Urinary bladder (tissue), 3 donors: ENCODE measurements at regions not wholly inside any gene's neighbourhood (a gene's known extent, or its start where the extent isn't known, plus 50 kb on each side); places are given as distances from the start of the nearest gene placed in this dataset.
"Not testable (repeated sequence)": the region's sequence is repeated elsewhere in the genome, so short reads cannot be mapped to it uniquely, and the experiment has no call there.

Experiments
- DNase-seq: peaks from one replicate; pipeline ENCODE4 v3.0.0-alpha.2; 2015; ENCODE audit errors: extremely low spot score
- H3K27ac ChIP-seq: one replicate; pipeline ENCODE4 v1.5.1; 2013; ENCODE audit warnings: low read depth, mild to moderate bottlenecking, moderate library complexity
- H3K36me3 ChIP-seq: one replicate; pipeline ENCODE4 v1.6.1; 2013; ENCODE audit warnings: mild to moderate bottlenecking, moderate library complexity; ENCODE audit not compliant: insufficient read depth
- H3K4me1 ChIP-seq: one replicate; pipeline ENCODE4 v1.6.1; 2013; ENCODE audit warnings: mild to moderate bottlenecking, moderate library complexity; ENCODE audit not compliant: insufficient read depth
- H3K4me3 ChIP-seq: one replicate; pipeline ENCODE4 v1.5.1; 2013; ENCODE audit warnings: low read depth, low read length
- WGBS: extraction: QIAGEN DNeasy Blood & Tissue Kit; methylation state at CpG from one replicate; pipeline ENCODE4 v1.1.7; 2013; 5-methylcytosine and 5-hydroxymethylcytosine counted together
- donor health status: healthy with polysubstance abuse.
- donor health status: healthy.

- not testable (repeated sequence) for H3K4me3 ChIP-seq, H3K27ac ChIP-seq, DNase-seq, H3K4me1 ChIP-seq, H3K36me3 ChIP-seq
- 74% methylated on average over 4 of the region's 4 CpGs for WGBS
These were observed 72.3 kb upstream of the ADORA2B start for GRCh38 chr17:15872677-15873076.

- WGBS, result 84% methylated on average over 7 of the region's 7 CpGs
- DNase-seq, H3K27ac ChIP-seq, H3K36me3 ChIP-seq, H3K4me3 ChIP-seq, H3K4me1 ChIP-seq: not testable (repeated sequence)
These were observed 66.9 kb upstream of the ADORA2B start for GRCh38 chr17:15877882-15878500.

- no peaks in the 10 kb centered on the region for H3K4me1 ChIP-seq
- no peak for DNase-seq
- no peaks in the 10 kb centered on the region for H3K36me3 ChIP-seq
- no peak overlapping the region for H3K27ac ChIP-seq
- 85% methylated on average over 8 of the region's 8 CpGs for WGBS
- H3K4me3 ChIP-seq, result no peak overlapping the region
These were observed 62.7 kb upstream of the ADORA2B start for GRCh38 chr17:15882058-15882720.

- WGBS, result 78% methylated on average over 4 of the region's 4 CpGs
- Histone ChIP-seq H3K27ac (no peak overlapping the region), H3K36me3 (no peaks in the 10 kb centered on the region), H3K4me3 (no peak overlapping the region), H3K4me1 (no peaks in the 10 kb centered on the region)
- no peak for DNase-seq
These were observed 62.2 kb upstream of the ADORA2B start for GRCh38 chr17:15882777-15883176.

- H3K4me1 ChIP-seq, result no peaks in the 10 kb centered on the region
- 92% methylated on average over 8 of the region's 8 CpGs for WGBS
- DNase-seq, result no peak
These were observed 61.3 kb upstream of the ADORA2B start for GRCh38 chr17:15883617-15884111.

GRCh38 chr17:15884731-15885130, 60.2 kb upstream of the ADORA2B start:
- no peak overlapping the region for H3K27ac ChIP-seq
- no peak for DNase-seq
- no peaks in the 10 kb centered on the region for H3K36me3 ChIP-seq
- no peak overlapping the region for H3K4me3 ChIP-seq
- 88% methylated on average over 4 of the region's 4 CpGs for WGBS
- no peaks in the 10 kb centered on the region for H3K4me1 ChIP-seq

More at GRCh38 chr17:15883617-15884111, 61.3 kb upstream of the ADORA2B start:
- H3K4me3 ChIP-seq, result no peak overlapping the region
- no peak overlapping the region for H3K27ac ChIP-seq
- no peaks in the 10 kb centered on the region for H3K36me3 ChIP-seq

GRCh38 chr17:15885770-15886169, 59.2 kb upstream of the ADORA2B start:
- H3K4me1 ChIP-seq, result no peaks in the 10 kb centered on the region
- 91% methylated on average over 2 of the region's 2 CpGs for WGBS
- H3K27ac ChIP-seq, result no peak overlapping the region
- no peak overlapping the region for H3K4me3 ChIP-seq
- no peak for DNase-seq
- no peaks in the 10 kb centered on the region for H3K36me3 ChIP-seq

- Histone ChIP-seq H3K4me3 (no peak overlapping the region), H3K27ac (no peak overlapping the region), H3K4me1 (no peaks in the 10 kb centered on the region), H3K36me3 (no peaks in the 10 kb centered on the region)
- no peak for DNase-seq
- WGBS, result 81% methylated on average over 8 of the region's 8 CpGs
These were observed 58.7 kb upstream of the ADORA2B start for GRCh38 chr17:15886221-15886620.

GRCh38 chr17:15886804-15887203, 58.1 kb upstream of the ADORA2B start:
- no peak for DNase-seq
- no peaks in the 10 kb centered on the region for H3K36me3 ChIP-seq
- H3K27ac ChIP-seq, result no peak overlapping the region
- no peaks in the 10 kb centered on the region for H3K4me1 ChIP-seq
- H3K4me3 ChIP-seq, result no peak overlapping the region
- 62% methylated on average over 7 of the region's 7 CpGs for WGBS

- no peak overlapping the region for H3K27ac ChIP-seq
- 97% methylated on average over 2 of the region's 2 CpGs for WGBS
- H3K4me3 ChIP-seq, result no peak overlapping the region
- no peak for DNase-seq
- H3K36me3 ChIP-seq, result no peaks in the 10 kb centered on the region
- no peaks in the 10 kb centered on the region for H3K4me1 ChIP-seq
These were observed 56.5 kb upstream of the ADORA2B start for GRCh38 chr17:15888436-15888835.

GRCh38 chr17:15890279-15890892, 54.5 kb upstream of the ADORA2B start:
- Histone ChIP-seq H3K4me3 (no peak overlapping the region), H3K27ac (no peak overlapping the region), H3K4me1 (no peaks in the 10 kb centered on the region), H3K36me3 (no peaks in the 10 kb centered on the region)
- WGBS, result 74% methylated on average over 3 of the region's 3 CpGs
- DNase-seq, result no peak

GRCh38 chr17:15891318-15891717, 53.6 kb upstream of the ADORA2B start:
- H3K36me3 ChIP-seq, result no peaks in the 10 kb centered on the region
- no peak for DNase-seq
- H3K27ac ChIP-seq, result no peak overlapping the region
- H3K4me3 ChIP-seq, result no peak overlapping the region
- WGBS, result 75% methylated on average over 3 of the region's 3 CpGs
- no peaks in the 10 kb centered on the region for H3K4me1 ChIP-seq

GRCh38 chr17:15892244-15892643, 52.7 kb upstream of the ADORA2B start:
- WGBS, result 88% methylated on average over 10 of the region's 10 CpGs
- H3K36me3 ChIP-seq, result no peaks in the 10 kb centered on the region
- no peak for DNase-seq
- no peaks in the 10 kb centered on the region for H3K4me1 ChIP-seq
- H3K27ac ChIP-seq, result no peak overlapping the region
- no peak overlapping the region for H3K4me3 ChIP-seq
